Small intestine (tissue), 7 donors: ENCODE measurements at regions not wholly inside any gene's neighbourhood (a gene's known extent, or its start where the extent isn't known, plus 50 kb on each side); places are given as distances from the start of the nearest gene placed in this dataset.

Source experiments
- DNase-seq, 2 donors: peaks; one replicate each; pipeline versions ENCODE4 v3.0.0 to v3.0.0-alpha.2; 2013
- FAIRE-seq: peaks from 2 replicates; lab custom pipeline; 2012; peaks lifted over from hg19 to GRCh38; lab: Jason Lieb, UNC
- H3K27ac ChIP-seq, 3 donors: one replicate each; pipeline ENCODE4 v1.5.1; 2013; ENCODE audit warnings: low read length in 2 of 3, mild to moderate bottlenecking in 2 of 3, control low read depth in 1 of 3, inconsistent platforms in 1 of 3, low read depth in 1 of 3, moderate library complexity in 1 of 3
- H3K27me3 ChIP-seq, 3 donors: one replicate each; pipeline ENCODE4 v1.6.1; 2013; ENCODE audit warnings: low read length in 3 of 3, inconsistent platforms in 1 of 3; ENCODE audit not compliant: control insufficient read depth in 3 of 3, insufficient read depth in 3 of 3
- H3K36me3 ChIP-seq, 3 donors: one replicate each; pipeline ENCODE4 v1.6.1; 2013; ENCODE audit warnings: low read length in 3 of 3, inconsistent platforms in 1 of 3, low read depth in 1 of 3, mild to moderate bottlenecking in 1 of 3, moderate library complexity in 1 of 3; ENCODE audit not compliant: control insufficient read depth in 3 of 3, insufficient read depth in 2 of 3
- H3K4me1 ChIP-seq, 3 donors: one replicate each; pipeline ENCODE4 v1.6.1; 2013; ENCODE audit warnings: low read length in 2 of 3, inconsistent platforms in 1 of 3, low read depth in 1 of 3, mild to moderate bottlenecking in 1 of 3, moderate library complexity in 1 of 3; ENCODE audit not compliant: control insufficient read depth in 3 of 3, insufficient read depth in 2 of 3
- H3K4me3 ChIP-seq, 3 donors: one replicate each; pipeline ENCODE4 v1.5.1; 2013; ENCODE audit warnings: low read length in 3 of 3, control low read depth in 1 of 3, inconsistent platforms in 1 of 3, low read depth in 1 of 3, mild to moderate bottlenecking in 1 of 3, moderate library complexity in 1 of 3
- H3K9me3 ChIP-seq, 2 donors: one replicate each; pipeline ENCODE4 v1.6.1; 2013; ENCODE audit warnings: low read depth in 1 of 2, low read length in 1 of 2; ENCODE audit not compliant: control insufficient read depth in 2 of 2, insufficient read depth in 1 of 2
- WGBS, 3 donors: extraction: QIAGEN DNeasy Blood & Tissue Kit; methylation state at CpG; one replicate each; pipeline ENCODE4 v1.1.7; 2013; 5-methylcytosine and 5-hydroxymethylcytosine counted together
- donor health status: healthy with polysubstance abuse.
- donor health status: control.
- donor health status: control.
- donor health status: Bipolar disorder and iron deficiency.
- donor health status: healthy.

DNA sequence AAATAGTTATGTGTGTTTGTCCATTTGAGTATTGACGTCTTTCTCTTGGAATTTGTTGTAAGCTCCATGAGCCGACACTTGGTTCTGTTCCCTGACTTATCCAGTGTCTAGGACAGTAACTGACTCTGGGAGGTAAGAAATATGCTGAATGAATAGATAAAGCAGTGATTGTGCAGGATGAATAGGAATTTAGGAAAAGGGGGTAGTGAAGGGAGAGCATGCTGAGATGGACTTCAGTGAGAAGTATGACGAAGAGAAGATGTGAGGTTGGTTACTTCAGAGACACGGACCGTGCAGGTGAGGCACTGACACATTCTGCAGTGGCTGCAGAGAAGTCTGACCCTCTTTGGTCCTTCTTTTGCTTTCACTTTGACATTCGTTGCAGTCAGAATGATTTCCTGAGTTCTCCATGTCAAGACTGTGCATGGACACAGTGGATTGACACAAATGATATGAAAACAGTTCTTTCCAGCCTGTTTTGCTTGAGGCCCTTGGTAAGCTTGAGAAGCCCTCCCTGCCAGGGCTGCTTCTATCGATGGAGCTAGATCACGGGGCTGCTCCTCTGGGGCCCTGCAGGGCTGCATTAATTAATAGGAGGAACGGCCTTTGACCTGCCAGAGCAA lies 261.5 kb upstream of the SORCS1 start:
- H3K27me3 ChIP-seq: no peaks in the 10 kb centered on the region
- H3K36me3 ChIP-seq: no peaks in the 10 kb centered on the region
- no peaks in the 10 kb centered on the region for H3K9me3 ChIP-seq
- no peaks in the 10 kb centered on the region for H3K4me1 ChIP-seq
- FAIRE-seq: no peak
- no peak overlapping the region for H3K27ac ChIP-seq
- H3K4me3 ChIP-seq: peak overlapping the region in 1 of 3 donors; percentile 37
- 15 to 47% (median 19%) methylated on average over 9 of the region's 9 CpGs for WGBS, 3 donors
- DNase-seq: peak in 1 of 2 donors; percentile 58

- DNase-seq: no peak
- no peak for FAIRE-seq
- Histone ChIP-seq H3K4me3 (no peak overlapping the region), H3K27ac (no peak overlapping the region), H3K27me3 (no peaks in the 10 kb centered on the region), H3K4me1 (no peaks in the 10 kb centered on the region), H3K9me3 (no peaks in the 10 kb centered on the region), H3K36me3 (no peaks in the 10 kb centered on the region)
- WGBS, 3 donors: 75 to 86% (median 84%) methylated on average over 5 of the region's 5 CpGs
Observed at GRCh38 chr10:107424628-107425027, 260.1 kb upstream of the SORCS1 start.

DNA sequence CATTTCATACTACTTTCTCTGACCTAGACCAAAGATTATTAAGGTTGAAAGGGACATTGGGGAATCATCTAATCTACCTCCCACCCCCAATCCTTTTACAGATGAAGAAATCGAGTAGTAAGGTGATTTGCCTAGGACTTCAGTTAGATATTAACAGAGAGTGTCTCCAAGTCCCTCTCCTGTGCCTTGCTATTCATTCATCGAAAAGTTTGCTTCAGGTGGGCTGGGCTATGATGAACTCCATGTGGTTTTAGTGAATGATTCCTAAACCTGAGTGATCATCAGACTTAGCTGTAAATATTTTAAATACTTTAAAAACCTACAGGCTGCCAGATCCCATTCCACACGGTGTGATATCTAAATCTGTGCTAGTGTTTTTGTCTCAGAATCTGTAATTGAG lies 259.4 kb upstream of the SORCS1 start:
- no peak for FAIRE-seq
- no peaks in the 10 kb centered on the region for H3K36me3 ChIP-seq
- no peak overlapping the region for H3K4me3 ChIP-seq
- WGBS, 3 donors: 28 to 51% (median 32%) methylated on average over 3 of the region's 3 CpGs
- DNase-seq: no peak
- H3K9me3 ChIP-seq: no peaks in the 10 kb centered on the region
- H3K27ac ChIP-seq: no peak overlapping the region
- H3K27me3 ChIP-seq: no peaks in the 10 kb centered on the region
- H3K4me1 ChIP-seq: no peaks in the 10 kb centered on the region

GRCh38 chr10:107422681-107423080 lies 258.2 kb upstream of the SORCS1 start:
- DNase-seq (no peak), FAIRE-seq (no peak)
- Histone ChIP-seq H3K4me3 (no peak overlapping the region), H3K36me3 (no peaks in the 10 kb centered on the region), H3K27me3 (no peaks in the 10 kb centered on the region), H3K27ac (no peak overlapping the region), H3K9me3 (no peaks in the 10 kb centered on the region), H3K4me1 (no peaks in the 10 kb centered on the region)
- WGBS, 3 donors: 86 to 93% (median 90%) methylated on average over 2 of the region's 2 CpGs

DNA sequence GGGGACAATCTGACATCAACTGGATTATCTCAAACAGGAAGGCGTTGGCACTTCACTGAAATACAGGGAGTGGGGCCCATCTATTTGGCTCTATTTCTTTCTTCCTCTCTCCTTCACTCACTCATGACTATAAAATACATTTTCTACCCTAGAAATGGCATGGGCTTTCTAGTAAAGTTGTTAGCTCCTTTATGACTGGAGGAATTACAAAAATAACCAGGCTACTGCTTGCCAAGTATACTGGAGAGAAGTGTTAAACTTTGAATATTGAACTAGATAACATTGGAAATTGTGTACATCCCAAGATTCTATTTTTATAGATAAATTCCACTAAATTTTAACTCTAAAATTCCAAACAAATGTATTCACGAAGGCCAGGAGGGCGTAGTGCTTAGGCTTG lies 255.7 kb upstream of the SORCS1 start:
- 82 to 88% (median 84%) methylated on average over 3 of the region's 3 CpGs for WGBS, 3 donors
- H3K36me3 ChIP-seq: no peaks in the 10 kb centered on the region
- no peaks in the 10 kb centered on the region for H3K9me3 ChIP-seq
- no peaks in the 10 kb centered on the region for H3K27me3 ChIP-seq
- DNase-seq (no peak), FAIRE-seq (no peak)
- no peak overlapping the region for H3K27ac ChIP-seq
- no peak overlapping the region for H3K4me3 ChIP-seq
- H3K4me1 ChIP-seq: no peaks in the 10 kb centered on the region

DNA sequence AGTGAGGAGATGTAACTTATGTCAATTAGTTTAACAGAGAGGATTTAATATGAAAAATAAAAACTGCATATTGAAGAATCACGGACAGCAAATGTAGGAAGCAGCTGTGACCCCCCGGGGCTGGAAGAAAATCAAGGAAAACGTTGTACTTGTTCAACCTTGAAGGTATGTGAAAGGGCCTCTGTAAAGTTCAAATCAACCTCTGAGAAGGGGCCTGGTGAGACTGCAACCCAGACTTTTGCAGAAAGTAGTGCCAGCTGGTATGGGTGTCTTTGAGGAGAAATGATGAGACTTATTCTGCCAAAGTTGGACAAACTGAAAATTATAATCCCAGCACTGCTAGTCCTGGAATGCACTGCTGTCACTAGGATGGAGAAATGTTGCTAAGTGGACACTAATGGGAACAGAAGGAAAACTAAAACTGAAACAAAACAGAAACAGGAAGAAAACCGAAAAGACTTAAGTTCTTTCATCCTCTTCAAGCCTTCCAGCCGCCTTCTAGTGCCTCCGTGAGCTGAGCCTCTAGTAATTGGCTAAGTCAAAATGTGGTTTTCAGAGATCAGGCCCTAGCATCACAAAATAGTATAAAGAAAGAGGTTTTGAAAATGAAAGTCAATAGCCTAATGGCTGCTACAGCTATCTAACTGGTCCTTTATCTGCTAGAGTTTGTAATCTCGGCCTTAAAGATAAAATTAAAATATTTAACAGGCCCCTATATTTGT lies 253.7 kb upstream of the SORCS1 start:
- WGBS, 3 donors: 56 to 60% (median 58%) methylated on average over 7 of the region's 7 CpGs
- FAIRE-seq: no peak

DNA sequence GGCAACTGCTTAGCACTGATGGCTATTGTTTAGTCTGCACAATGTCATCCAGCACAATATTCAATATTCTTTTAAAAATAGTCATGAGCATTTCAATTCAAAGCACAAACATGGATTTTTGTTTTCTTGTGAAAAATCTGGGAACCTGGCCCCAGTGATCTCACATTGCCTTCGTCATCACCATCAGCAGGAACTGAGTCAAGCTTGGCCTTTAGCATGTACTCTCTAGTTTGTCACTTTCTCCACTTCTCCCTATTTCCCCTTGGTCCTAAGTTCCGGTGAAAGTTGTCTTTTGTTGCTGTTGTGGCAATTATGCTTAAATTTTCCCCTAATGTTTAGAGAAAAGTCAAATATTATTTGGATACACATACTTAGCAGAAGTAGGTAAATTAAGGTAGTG lies 252.9 kb upstream of the SORCS1 start:
- H3K36me3 ChIP-seq: no peaks in the 10 kb centered on the region
- H3K27ac ChIP-seq: no peak overlapping the region
- no peak overlapping the region for H3K4me3 ChIP-seq
- H3K9me3 ChIP-seq: no peaks in the 10 kb centered on the region
- DNase-seq (no peak), FAIRE-seq (no peak)
- WGBS, 3 donors: 71 to 94% (median 84%) methylated on average over 2 of the region's 2 CpGs
- H3K27me3 ChIP-seq: no peaks in the 10 kb centered on the region
- H3K4me1 ChIP-seq: no peaks in the 10 kb centered on the region

More for the DNA sequence above, 253.7 kb upstream of the SORCS1 start:
- Histone ChIP-seq H3K9me3 (no peaks in the 10 kb centered on the region), H3K4me3 (no peak overlapping the region), H3K4me1 (no peaks in the 10 kb centered on the region), H3K27ac (peak overlapping the region in 1 of 3 donors; percentile 9), H3K36me3 (no peaks in the 10 kb centered on the region), H3K27me3 (no peaks in the 10 kb centered on the region)
- DNase-seq: no peak

- no peak for FAIRE-seq
- Histone ChIP-seq H3K9me3 (no peaks in the 10 kb centered on the region), H3K27me3 (no peaks in the 10 kb centered on the region), H3K4me3 (no peak overlapping the region), H3K4me1 (no peaks in the 10 kb centered on the region), H3K36me3 (no peaks in the 10 kb centered on the region), H3K27ac (no peak overlapping the region)
- DNase-seq: no peak
- WGBS, 3 donors: 85 to 97% (median 89%) methylated on average over 2 of the region's 2 CpGs
Observed at GRCh38 chr10:107415446-107415845, 250.9 kb upstream of the SORCS1 start.
